Neural crest cell (in vitro differentiated cells): ENCODE measurements at regions not wholly inside any gene's neighbourhood (a gene's known extent, or its start where the extent isn't known, plus 50 kb on each side); places are given as distances from the start of the nearest gene placed in this dataset.

Experiments
- DNase-seq: peaks from one replicate; pipeline ENCODE4 v3.0.0; 2021; ENCODE audit warnings: low read depth, mixed read lengths, low spot score
- H3K27ac Mint-ChIP-seq: one replicate; pipeline ENCODE4 v1.8.0; 2021; ENCODE audit warnings: mild to moderate bottlenecking, mixed read lengths; ENCODE audit not compliant: unreplicated experiment
- H3K27me3 Mint-ChIP-seq: 2 replicates; pipeline ENCODE4 v1.8.0; 2021; ENCODE audit warnings: low read depth, mild to moderate bottlenecking, mixed read lengths
- H3K36me3 Mint-ChIP-seq: 2 replicates; pipeline ENCODE4 v1.8.0; 2021; ENCODE audit warnings: low read depth, mild to moderate bottlenecking, mixed read lengths
- H3K4me1 Mint-ChIP-seq: 2 replicates; pipeline ENCODE4 v1.8.0; 2021; ENCODE audit warnings: mixed read lengths
- H3K4me3 Mint-ChIP-seq: one replicate; pipeline ENCODE4 v1.8.0; 2021; ENCODE audit warnings: mild to moderate bottlenecking, mixed read lengths
- H3K9me3 Mint-ChIP-seq: 2 replicates; pipeline ENCODE4 v1.8.0; 2021; ENCODE audit warnings: mixed read lengths
- CTCF ChIP-seq: fragments of 200-600 bp; sonication (generic); conservative IDR thresholded peaks from 2 replicates; pipeline ENCODE4 v1.5.0; 2021; ENCODE audit warnings: antibody characterized with exemption, mild to moderate bottlenecking

GRCh38 chr10:65751896-65752295 lies 1173.9 kb upstream of the LRRTM3 start:
- no peaks in the 10 kb centered on the region for H3K36me3 Mint-ChIP-seq
- H3K9me3 Mint-ChIP-seq = no peaks in the 10 kb centered on the region
- no peak overlapping the region for H3K4me3 Mint-ChIP-seq
- H3K27me3 Mint-ChIP-seq = no peaks in the 10 kb centered on the region
- no peaks in the 10 kb centered on the region for H3K4me1 Mint-ChIP-seq
- no peak overlapping the region for H3K27ac Mint-ChIP-seq
- TF ChIP-seq CTCF = no peak
- no peak for DNase-seq

GRCh38 chr10:65753532-65753931 lies 1172.3 kb upstream of the LRRTM3 start:
- no peak for DNase-seq
- no peak overlapping the region for H3K27ac Mint-ChIP-seq
- no peaks in the 10 kb centered on the region for H3K27me3 Mint-ChIP-seq
- TF ChIP-seq CTCF = no peak
- H3K36me3 Mint-ChIP-seq = no peaks in the 10 kb centered on the region
- H3K9me3 Mint-ChIP-seq = no peaks in the 10 kb centered on the region
- H3K4me3 Mint-ChIP-seq = no peak overlapping the region
- H3K4me1 Mint-ChIP-seq = no peaks in the 10 kb centered on the region

GRCh38 chr10:65754112-65754511 lies 1171.7 kb upstream of the LRRTM3 start:
- H3K4me1 Mint-ChIP-seq = no peaks in the 10 kb centered on the region
- TF ChIP-seq CTCF = no peak
- no peak overlapping the region for H3K27ac Mint-ChIP-seq
- DNase-seq = no peak
- H3K9me3 Mint-ChIP-seq = no peaks in the 10 kb centered on the region
- H3K4me3 Mint-ChIP-seq = no peak overlapping the region
- H3K36me3 Mint-ChIP-seq = no peaks in the 10 kb centered on the region
- no peaks in the 10 kb centered on the region for H3K27me3 Mint-ChIP-seq

GRCh38 chr10:65762311-65762710 lies 1163.5 kb upstream of the LRRTM3 start:
- no peak for TF ChIP-seq CTCF
- no peaks in the 10 kb centered on the region for H3K27me3 Mint-ChIP-seq
- no peak for DNase-seq
- H3K9me3 Mint-ChIP-seq = no peaks in the 10 kb centered on the region
- no peak overlapping the region for H3K4me3 Mint-ChIP-seq
- H3K4me1 Mint-ChIP-seq = peaks cover 11% of the 10 kb centered on the region
- H3K36me3 Mint-ChIP-seq = no peaks in the 10 kb centered on the region
- no peak overlapping the region for H3K27ac Mint-ChIP-seq

- H3K27ac Mint-ChIP-seq = peak overlapping the region; percentile 59
- no peak for DNase-seq
- H3K27me3 Mint-ChIP-seq = no peaks in the 10 kb centered on the region
- H3K36me3 Mint-ChIP-seq = no peaks in the 10 kb centered on the region
- TF ChIP-seq CTCF = no peak
- no peak overlapping the region for H3K4me3 Mint-ChIP-seq
- H3K4me1 Mint-ChIP-seq = peaks cover 11% of the 10 kb centered on the region
- H3K9me3 Mint-ChIP-seq = no peaks in the 10 kb centered on the region
Measured at GRCh38 chr10:65765006-65765541, 1160.8 kb upstream of the LRRTM3 start.

GRCh38 chr10:65769828-65770227 lies 1156.0 kb upstream of the LRRTM3 start:
- no peak for TF ChIP-seq CTCF
- Mint-ChIP-seq H3K4me3 (no peak overlapping the region), H3K27ac (no peak overlapping the region), H3K4me1 (peaks cover 8% of the 10 kb centered on the region), H3K27me3 (no peaks in the 10 kb centered on the region), H3K36me3 (no peaks in the 10 kb centered on the region), H3K9me3 (peaks cover 3% of the 10 kb centered on the region)
- no peak for DNase-seq
